Astrocyte (in vitro differentiated cells and primary cell): ENCODE measurements at regions not wholly inside any gene's neighbourhood (a gene's known extent, or its start where the extent isn't known, plus 50 kb on each side); places are given as distances from the start of the nearest gene placed in this dataset.

Source experiments
- CTCF ChIP-seq: IDR thresholded peaks from 2 replicates; pipeline ENCODE4 v1.5.1; 2011; ENCODE audit warnings: low read depth, mild to moderate bottlenecking, inconsistent platforms, low read length, moderate library complexity; ENCODE audit not compliant: insufficient read depth
- EZH2 ChIP-seq: IDR thresholded peaks from 2 replicates; pipeline ENCODE4 v1.6.1; 2012; ENCODE audit warnings: mild to moderate bottlenecking, low read length, inconsistent platforms; ENCODE audit not compliant: insufficient read depth

GRCh38 chr18:78717766-78718150, 261.9 kb upstream of the SALL3 start:
- TF ChIP-seq CTCF (no peak), EZH2 (no peak)
